ENCODE measurements at regions not wholly inside any gene's neighbourhood (a gene's known extent, or its start where the extent isn't known, plus 50 kb on each side); places are given as distances from the start of the nearest gene placed in this dataset.

DNA sequence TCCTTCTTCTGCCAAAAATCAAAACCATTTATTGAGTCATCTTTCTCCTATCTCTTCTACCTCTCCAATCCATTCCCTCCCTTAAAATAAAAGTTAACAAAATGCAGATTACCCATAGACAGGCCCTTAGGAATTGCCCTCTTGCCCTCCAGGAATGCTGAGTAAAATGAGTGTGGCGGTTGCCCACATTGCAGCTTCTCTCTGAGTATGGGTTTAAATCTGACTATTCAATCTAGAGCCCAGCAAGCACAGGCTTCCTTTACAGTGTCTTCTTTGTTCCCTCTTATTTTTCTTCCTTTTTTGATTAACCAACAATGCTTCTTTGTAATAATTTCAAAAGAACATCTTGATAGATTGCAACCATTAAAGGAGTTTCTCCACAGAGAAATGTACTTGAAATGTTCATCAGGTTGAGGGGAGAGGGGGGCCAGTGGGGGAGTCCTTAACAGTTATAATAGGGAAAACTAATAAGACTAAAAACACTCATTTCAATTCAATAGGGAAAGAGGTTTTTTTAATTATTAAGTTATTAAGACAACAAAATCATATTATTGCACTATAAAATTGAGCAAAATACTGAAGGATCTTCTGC is 135.3 kb upstream of the LMCD1 start:
- Histone ChIP-seq H2AFZ (ENCODE audit: low read depth, low read length) (no peak overlapping the region), H3K4me2 (ENCODE audit: low read length) (no peak overlapping the region), H3K9me3 (ENCODE audit: low read length) (no peaks in the 10 kb centered on the region), H3F3A (ENCODE audit: insufficient read depth, low read length, poor library complexity, severe bottlenecking) (no peaks in the 10 kb centered on the region), H3K4me3 (ENCODE audit: low read length) (no peak overlapping the region), H3K27ac (ENCODE audit: low read length) (no peak overlapping the region), H3K9ac (ENCODE audit: low read length) (no peak overlapping the region), H3K9me2 (ENCODE audit: insufficient read depth, low read length) (no peaks in the 10 kb centered on the region), H3K79me2 (replicated peaks; ENCODE audit: insufficient read depth, low read length) (no peaks in the 10 kb centered on the region), H3K36me3 (ENCODE audit: insufficient read depth, low read length) (no peaks in the 10 kb centered on the region), H3K27me3 (ENCODE audit: insufficient read depth, low read depth, low read length) (no peaks in the 10 kb centered on the region), H4K20me1 (ENCODE audit: insufficient read depth) (no peaks in the 10 kb centered on the region)
- TF ChIP-seq SMC3 (conservative IDR thresholded peaks at IDR 0.05; ENCODE audit: poor library complexity): no peak
- TF ChIP-seq, protein P1, sequence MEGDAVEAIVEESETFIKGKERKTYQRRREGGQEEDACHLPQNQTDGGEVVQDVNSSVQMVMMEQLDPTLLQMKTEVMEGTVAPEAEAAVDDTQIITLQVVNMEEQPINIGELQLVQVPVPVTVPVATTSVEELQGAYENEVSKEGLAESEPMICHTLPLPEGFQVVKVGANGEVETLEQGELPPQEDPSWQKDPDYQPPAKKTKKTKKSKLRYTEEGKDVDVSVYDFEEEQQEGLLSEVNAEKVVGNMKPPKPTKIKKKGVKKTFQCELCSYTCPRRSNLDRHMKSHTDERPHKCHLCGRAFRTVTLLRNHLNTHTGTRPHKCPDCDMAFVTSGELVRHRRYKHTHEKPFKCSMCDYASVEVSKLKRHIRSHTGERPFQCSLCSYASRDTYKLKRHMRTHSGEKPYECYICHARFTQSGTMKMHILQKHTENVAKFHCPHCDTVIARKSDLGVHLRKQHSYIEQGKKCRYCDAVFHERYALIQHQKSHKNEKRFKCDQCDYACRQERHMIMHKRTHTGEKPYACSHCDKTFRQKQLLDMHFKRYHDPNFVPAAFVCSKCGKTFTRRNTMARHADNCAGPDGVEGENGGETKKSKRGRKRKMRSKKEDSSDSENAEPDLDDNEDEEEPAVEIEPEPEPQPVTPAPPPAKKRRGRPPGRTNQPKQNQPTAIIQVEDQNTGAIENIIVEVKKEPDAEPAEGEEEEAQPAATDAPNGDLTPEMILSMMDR (IDR thresholded peaks at IDR 0.05; ENCODE audit: poor library complexity, severe bottlenecking): no peak
- no peak for TF ChIP-seq POLR2AphosphoS5 (IDR thresholded peaks at IDR 0.05)
- TF ChIP-seq, protein P2, sequence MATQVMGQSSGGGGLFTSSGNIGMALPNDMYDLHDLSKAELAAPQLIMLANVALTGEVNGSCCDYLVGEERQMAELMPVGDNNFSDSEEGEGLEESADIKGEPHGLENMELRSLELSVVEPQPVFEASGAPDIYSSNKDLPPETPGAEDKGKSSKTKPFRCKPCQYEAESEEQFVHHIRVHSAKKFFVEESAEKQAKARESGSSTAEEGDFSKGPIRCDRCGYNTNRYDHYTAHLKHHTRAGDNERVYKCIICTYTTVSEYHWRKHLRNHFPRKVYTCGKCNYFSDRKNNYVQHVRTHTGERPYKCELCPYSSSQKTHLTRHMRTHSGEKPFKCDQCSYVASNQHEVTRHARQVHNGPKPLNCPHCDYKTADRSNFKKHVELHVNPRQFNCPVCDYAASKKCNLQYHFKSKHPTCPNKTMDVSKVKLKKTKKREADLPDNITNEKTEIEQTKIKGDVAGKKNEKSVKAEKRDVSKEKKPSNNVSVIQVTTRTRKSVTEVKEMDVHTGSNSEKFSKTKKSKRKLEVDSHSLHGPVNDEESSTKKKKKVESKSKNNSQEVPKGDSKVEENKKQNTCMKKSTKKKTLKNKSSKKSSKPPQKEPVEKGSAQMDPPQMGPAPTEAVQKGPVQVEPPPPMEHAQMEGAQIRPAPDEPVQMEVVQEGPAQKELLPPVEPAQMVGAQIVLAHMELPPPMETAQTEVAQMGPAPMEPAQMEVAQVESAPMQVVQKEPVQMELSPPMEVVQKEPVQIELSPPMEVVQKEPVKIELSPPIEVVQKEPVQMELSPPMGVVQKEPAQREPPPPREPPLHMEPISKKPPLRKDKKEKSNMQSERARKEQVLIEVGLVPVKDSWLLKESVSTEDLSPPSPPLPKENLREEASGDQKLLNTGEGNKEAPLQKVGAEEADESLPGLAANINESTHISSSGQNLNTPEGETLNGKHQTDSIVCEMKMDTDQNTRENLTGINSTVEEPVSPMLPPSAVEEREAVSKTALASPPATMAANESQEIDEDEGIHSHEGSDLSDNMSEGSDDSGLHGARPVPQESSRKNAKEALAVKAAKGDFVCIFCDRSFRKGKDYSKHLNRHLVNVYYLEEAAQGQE (IDR thresholded peaks at IDR 0.05; ENCODE audit: borderline replicate concordance): no peak
- TF ChIP-seq MXI1 (conservative IDR thresholded peaks at IDR 0.05; ENCODE audit: poor library complexity, severe bottlenecking): no peak
- no peak for TF ChIP-seq EP300 (conservative IDR thresholded peaks at IDR 0.05; ENCODE audit: poor library complexity, severe bottlenecking)
- TF ChIP-seq RAD21 (conservative IDR thresholded peaks at IDR 0.05): no peak
- TF ChIP-seq EZH2 (IDR thresholded peaks at IDR 0.05; ENCODE audit: borderline replicate concordance, insufficient read depth, low read length, poor library complexity, severe bottlenecking): no peak
- TF ChIP-seq TAF1 (IDR thresholded peaks at IDR 0.05; ENCODE audit: low read depth): no peak

DNA sequence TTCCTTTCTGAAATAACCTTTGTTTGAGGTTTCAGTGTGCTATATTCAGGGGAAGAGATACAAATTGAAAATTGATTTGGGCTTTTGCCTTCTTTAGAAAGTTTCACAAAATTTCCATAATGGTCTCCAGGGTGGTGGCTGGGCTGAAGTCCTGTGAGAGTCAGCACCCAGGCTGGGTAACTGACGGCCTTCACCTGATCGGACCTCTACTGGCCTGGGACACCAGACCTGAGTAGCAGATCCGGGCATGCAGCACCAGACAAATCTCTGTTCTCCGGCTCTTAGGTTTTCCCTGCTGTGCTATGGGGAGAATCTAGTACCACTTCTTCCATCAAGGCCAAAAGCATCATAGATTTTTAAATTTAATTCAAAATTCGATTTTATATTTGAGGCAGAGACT is 133.0 kb upstream of the LMCD1 start:
- no peaks in the 10 kb centered on the region for H3K79me2 ChIP-seq (replicated peaks; ENCODE audit: insufficient read depth, low read length)
- H3K27ac ChIP-seq (ENCODE audit: low read length): no peak overlapping the region
- H3K36me3 ChIP-seq (ENCODE audit: insufficient read depth, low read length): no peaks in the 10 kb centered on the region
- H2AFZ ChIP-seq (ENCODE audit: low read depth, low read length): no peak overlapping the region
- no peaks in the 10 kb centered on the region for H3F3A ChIP-seq (ENCODE audit: insufficient read depth, low read length, poor library complexity, severe bottlenecking)
- no peaks in the 10 kb centered on the region for H3K27me3 ChIP-seq (ENCODE audit: insufficient read depth, low read depth, low read length)
- H4K20me1 ChIP-seq (ENCODE audit: insufficient read depth): no peaks in the 10 kb centered on the region
- H3K9me3 ChIP-seq (ENCODE audit: low read length): no peaks in the 10 kb centered on the region
- H3K4me2 ChIP-seq (ENCODE audit: low read length): no peak overlapping the region
- H3K9ac ChIP-seq (ENCODE audit: low read length): no peak overlapping the region
- no peaks in the 10 kb centered on the region for H3K9me2 ChIP-seq (ENCODE audit: insufficient read depth, low read length)
- TF ChIP-seq, protein P1 (IDR thresholded peaks at IDR 0.05; ENCODE audit: poor library complexity, severe bottlenecking): no peak
- H3K4me3 ChIP-seq (ENCODE audit: low read length): no peak overlapping the region
